Head of caudate nucleus (tissue), 42 donors: ENCODE measurements at regions not wholly inside any gene's neighbourhood (a gene's known extent, or its start where the extent isn't known, plus 50 kb on each side); places are given as distances from the start of the nearest gene placed in this dataset.

Experiments
- DNase-seq, 42 donors: peaks; one replicate each; pipeline versions ENCODE4 v3.0.0 to v3.0.0-alpha.2; 2020 to 2021; ENCODE audit warnings: mixed read lengths in 7 of 42
- intact Hi-C: fragments of 100-400 bp; cut with DNase I; formaldehyde crosslinking; loops from one replicate; pipeline ENCODE4 v1.15.0; 2022

- intact Hi-C loops = no loop called here
- DNase-seq = peak in 11 of 42 donors; percentile 17 to 74 (median 40)
Measured at GRCh38 chr11:110908401-110909105, 196.3 kb upstream of the ARHGAP20 start.

GRCh38 chr11:110907629-110908028, 195.4 kb upstream of the ARHGAP20 start:
- intact Hi-C loops = no loop called here
- no peak for DNase-seq

- intact Hi-C loops = no loop called here
- no peak for DNase-seq
Measured at GRCh38 chr11:110903830-110904229, 191.6 kb upstream of the ARHGAP20 start.

- no peak for DNase-seq
- intact Hi-C loops = no loop called here
Measured at GRCh38 chr11:110903378-110903777, 191.1 kb upstream of the ARHGAP20 start.

- peak in 37 of 42 donors; percentile 15 to 87 (median 48) for DNase-seq
- intact Hi-C loops = no loop called here
Measured at GRCh38 chr11:110901441-110901840, 189.2 kb upstream of the ARHGAP20 start.

- DNase-seq = peak in 8 of 42 donors; percentile 13 to 67 (median 44)
- intact Hi-C loops = no loop called here
Measured at GRCh38 chr11:110900426-110900825, 188.2 kb upstream of the ARHGAP20 start.

GRCh38 chr11:110897035-110897434, 184.8 kb upstream of the ARHGAP20 start:
- intact Hi-C loops = no loop called here

GRCh38 chr11:110896358-110896757, 184.1 kb upstream of the ARHGAP20 start:
- intact Hi-C loops = no loop called here

More at GRCh38 chr11:110897035-110897434, 184.8 kb upstream of the ARHGAP20 start:
- DNase-seq = no peak

GRCh38 chr11:110894224-110894623, 182.0 kb upstream of the ARHGAP20 start:
- DNase-seq = no peak
- intact Hi-C loops = no loop called here

More at GRCh38 chr11:110896358-110896757, 184.1 kb upstream of the ARHGAP20 start:
- DNase-seq = no peak

GRCh38 chr11:110892741-110893285, 180.6 kb upstream of the ARHGAP20 start:
- no peak for DNase-seq
- intact Hi-C loops = no loop called here

- no peak for DNase-seq
- intact Hi-C loops = no loop called here
Measured at GRCh38 chr11:110891411-110891810, 179.2 kb upstream of the ARHGAP20 start.

GRCh38 chr11:110890995-110891394, 178.8 kb upstream of the ARHGAP20 start:
- intact Hi-C loops = no loop called here
- DNase-seq = no peak

GRCh38 chr11:110886288-110886970, 174.2 kb upstream of the ARHGAP20 start:
- intact Hi-C loops = no loop called here
- DNase-seq = no peak

- intact Hi-C loops = no loop called here
- DNase-seq = peak in 5 of 42 donors; percentile 17 to 56 (median 24)
Measured at GRCh38 chr11:110883256-110883655, 171.0 kb upstream of the ARHGAP20 start.

GRCh38 chr11:110878513-110878912, 166.3 kb upstream of the ARHGAP20 start:
- no peak for DNase-seq
- intact Hi-C loops = no loop called here

- DNase-seq = no peak
- intact Hi-C loops = no loop called here
Measured at GRCh38 chr11:110874437-110875030, 162.3 kb upstream of the ARHGAP20 start.

GRCh38 chr11:110873975-110874374, 161.7 kb upstream of the ARHGAP20 start:
- intact Hi-C loops = no loop called here
- DNase-seq = no peak

- intact Hi-C loops = no loop called here
- peak in 10 of 42 donors; percentile 4 to 49 (median 20) for DNase-seq
Measured at GRCh38 chr11:110870816-110871522, 158.7 kb upstream of the ARHGAP20 start.

GRCh38 chr11:110867951-110868350, 155.7 kb upstream of the ARHGAP20 start:
- DNase-seq = no peak
- intact Hi-C loops = no loop called here
